GM20000 (cell line): ENCODE measurements at regions not wholly inside any gene's neighbourhood (a gene's known extent, or its start where the extent isn't known, plus 50 kb on each side); places are given as distances from the start of the nearest gene placed in this dataset.

Experiments used
- DNase-seq: peaks from one replicate; pipeline ENCODE4 v3.0.0; 2012; ENCODE audit warnings: low spot score
- CTCF ChIP-seq: IDR thresholded peaks from 2 replicates; pipeline ENCODE4 v1.5.1; 2012; ENCODE audit warnings: mild to moderate bottlenecking, control low read depth; ENCODE audit errors: extremely low read depth, missing control alignments

DNA sequence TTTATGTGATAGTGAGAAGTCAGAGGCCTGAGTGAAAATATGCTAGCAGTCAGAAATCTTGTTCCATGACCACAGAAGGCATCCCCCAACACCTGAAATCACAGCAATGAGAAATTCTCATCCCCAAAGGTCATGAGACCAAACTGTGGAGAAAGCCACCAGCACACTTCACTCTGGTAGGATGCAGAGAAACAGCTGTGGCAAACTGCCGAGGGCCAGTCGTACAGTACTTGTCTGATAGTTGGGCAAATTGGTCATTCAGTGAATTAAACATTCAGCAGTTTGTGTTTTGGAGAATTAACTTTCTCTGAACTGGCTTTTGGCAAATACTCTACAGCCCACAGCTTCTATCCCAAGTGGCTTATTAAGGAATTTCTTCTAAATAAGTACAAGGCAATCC, 117.2 kb downstream of the TSN start:
- TF ChIP-seq CTCF = no peak
- DNase-seq = no peak

DNA sequence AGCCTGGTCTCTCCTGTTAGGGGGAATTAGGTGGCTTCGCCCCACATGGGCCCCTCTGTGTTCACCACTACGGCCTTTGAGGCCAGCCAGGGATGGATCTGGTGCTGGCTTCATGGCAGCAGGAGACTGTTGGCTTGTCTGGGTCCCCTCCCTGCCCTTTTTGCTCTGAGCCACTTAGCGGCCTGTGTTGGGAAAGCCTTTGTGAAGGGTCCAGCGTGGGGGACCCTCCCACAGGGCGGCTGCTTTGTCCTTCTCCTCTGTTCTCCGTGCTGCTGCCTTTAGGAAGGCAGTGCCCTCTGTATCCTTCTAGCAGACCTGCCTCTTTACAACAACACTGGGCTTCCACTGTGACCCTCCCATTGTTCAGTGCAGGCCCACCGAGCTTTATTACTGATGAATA, 118.4 kb downstream of the TSN start:
- no peak for DNase-seq
- no peak for TF ChIP-seq CTCF

DNA sequence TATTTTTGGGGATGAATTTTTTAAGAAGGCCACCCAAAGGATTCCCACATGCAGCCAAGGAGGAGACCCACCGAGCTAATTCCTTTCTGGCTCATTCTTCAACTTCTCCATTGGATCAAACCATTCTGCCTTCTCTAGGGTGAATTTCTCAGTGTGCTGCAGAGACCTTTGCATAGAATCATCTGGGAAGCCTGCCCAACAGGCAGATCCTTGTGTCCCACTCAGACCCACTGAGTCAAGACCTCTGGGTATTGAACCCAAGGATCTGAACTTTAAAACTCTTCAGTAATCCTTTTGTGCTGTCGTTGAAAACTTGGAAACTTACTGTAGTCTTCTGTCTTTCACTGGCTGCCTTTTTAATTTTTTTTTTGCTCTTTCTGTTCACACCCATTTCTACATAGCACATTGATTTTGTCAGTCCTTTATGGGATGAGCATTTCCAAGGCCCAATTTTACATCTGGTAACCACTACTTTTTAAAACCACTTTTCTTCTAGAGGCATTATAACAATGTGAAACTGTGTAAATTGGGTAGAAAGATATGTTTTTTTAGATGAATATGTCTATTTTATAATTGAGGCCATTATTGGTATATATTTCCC, 120.2 kb downstream of the TSN start:
- DNase-seq = no peak
- no peak for TF ChIP-seq CTCF

DNA sequence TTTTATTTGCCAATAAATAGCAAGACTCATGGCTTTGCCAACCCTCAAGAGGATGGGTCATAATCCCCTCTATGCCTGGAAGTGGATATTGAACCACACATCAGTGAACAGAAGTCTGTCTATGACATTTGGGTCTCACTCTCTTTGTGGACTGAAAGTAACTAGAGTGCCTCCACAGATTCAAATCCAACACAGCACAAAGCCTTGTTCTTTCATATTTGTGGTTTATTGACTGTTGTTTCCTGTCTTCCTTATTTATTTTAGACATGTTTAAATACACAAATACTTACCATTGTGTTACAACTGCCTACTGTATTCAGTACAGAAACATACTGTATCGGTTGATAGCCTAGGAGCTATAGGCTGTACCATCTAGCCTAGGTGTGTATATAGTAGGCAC, 121.9 kb downstream of the TSN start:
- DNase-seq = no peak
- no peak for TF ChIP-seq CTCF

GRCh38 chr2:121880283-121880682, 124.8 kb downstream of the TSN start:
- DNase-seq = no peak
- no peak for TF ChIP-seq CTCF

GRCh38 chr2:121881038-121881437, 125.6 kb downstream of the TSN start:
- TF ChIP-seq CTCF = no peak
- no peak for DNase-seq

GRCh38 chr2:121881950-121882349, 126.5 kb downstream of the TSN start:
- DNase-seq = no peak
- no peak for TF ChIP-seq CTCF

DNA sequence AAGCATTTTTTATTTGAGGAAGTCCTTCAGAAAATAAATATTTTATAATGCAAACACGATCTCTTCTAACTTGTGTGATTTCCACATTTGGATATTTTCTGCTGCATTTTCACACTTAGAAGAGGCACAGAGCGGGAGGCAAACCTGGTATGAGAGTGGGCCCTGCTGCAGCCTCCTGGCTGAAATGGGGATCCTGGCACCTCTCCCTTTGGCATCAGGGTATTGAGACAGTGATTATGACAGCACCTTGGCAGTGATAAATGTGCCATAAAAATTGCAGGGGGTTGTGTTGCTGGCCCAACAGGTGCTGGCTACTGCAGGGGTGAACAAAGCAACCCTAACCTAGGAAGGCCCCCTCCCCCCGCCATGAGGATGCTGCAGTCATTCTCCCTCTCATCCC, 128.6 kb downstream of the TSN start:
- DNase-seq = no peak
- no peak for TF ChIP-seq CTCF
